ENCODE measurements at regions not wholly inside any gene's neighbourhood (a gene's known extent, or its start where the extent isn't known, plus 50 kb on each side); places are given as distances from the start of the nearest gene placed in this dataset.
A peak's percentile ranks its signal among the peaks of the same experiment; 100 is the strongest.
"Not testable (repeated sequence)": the region's sequence is repeated elsewhere in the genome, so short reads cannot be mapped to it uniquely, and the experiment has no call there.

- DNase-seq = no peak
Measured at GRCh38 chr7:110186334-110186733, 904.6 kb upstream of the LRRN3 start.

DNA sequence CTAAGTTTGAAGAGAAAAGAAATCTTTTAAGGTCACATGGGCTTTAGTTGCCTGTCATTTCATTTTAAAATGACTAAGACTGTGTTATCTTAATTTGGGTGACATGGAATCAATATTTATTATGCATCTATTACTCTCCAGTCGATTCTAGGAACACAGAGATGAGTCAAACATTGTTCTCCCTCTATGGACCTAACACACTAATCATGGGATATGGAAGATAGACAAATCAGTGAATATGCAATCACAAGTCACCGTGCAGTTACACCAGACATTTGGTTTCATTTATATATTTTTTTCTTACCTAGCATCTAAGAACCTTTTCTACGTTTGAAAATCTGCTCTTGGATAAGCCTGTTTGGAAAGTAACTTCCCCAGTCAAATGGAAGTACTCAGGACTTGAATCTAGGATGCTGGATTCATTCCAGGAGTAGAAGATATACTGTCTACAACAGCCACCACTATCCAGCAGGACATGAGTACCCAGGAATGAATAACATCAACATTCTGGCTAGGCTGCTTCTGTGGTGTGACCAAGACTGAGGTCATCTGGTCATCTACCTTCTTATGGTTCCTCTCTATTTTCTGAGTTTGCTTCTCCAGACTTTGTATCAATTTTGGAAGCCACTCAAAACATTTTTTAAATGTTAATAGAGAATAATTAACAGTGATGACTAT, 902.9 kb upstream of the LRRN3 start:
- DNase-seq = no peak

DNA sequence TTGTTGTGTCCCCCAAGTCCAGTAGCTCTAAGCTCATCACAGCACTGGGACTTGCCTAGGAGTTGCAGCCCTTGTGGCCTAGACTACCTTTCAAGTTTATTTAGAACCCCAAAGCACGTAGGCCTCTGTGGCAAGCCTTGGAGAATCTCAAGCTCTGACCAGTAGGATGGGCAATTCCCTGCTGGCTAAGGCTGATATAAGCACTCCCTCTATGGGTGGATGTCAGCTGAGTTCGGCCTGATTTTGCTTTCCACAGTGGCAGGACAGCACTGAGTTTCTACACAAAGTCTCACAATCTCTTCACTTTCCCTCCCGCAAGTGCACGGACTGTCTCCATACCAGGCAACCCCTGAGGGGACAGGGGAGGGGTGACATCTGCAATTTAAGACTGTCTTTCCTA, 886.4 kb upstream of the LRRN3 start:
- no peak for DNase-seq

GRCh38 chr7:110205899-110206298, 885.0 kb upstream of the LRRN3 start:
- no peak for DNase-seq

DNA sequence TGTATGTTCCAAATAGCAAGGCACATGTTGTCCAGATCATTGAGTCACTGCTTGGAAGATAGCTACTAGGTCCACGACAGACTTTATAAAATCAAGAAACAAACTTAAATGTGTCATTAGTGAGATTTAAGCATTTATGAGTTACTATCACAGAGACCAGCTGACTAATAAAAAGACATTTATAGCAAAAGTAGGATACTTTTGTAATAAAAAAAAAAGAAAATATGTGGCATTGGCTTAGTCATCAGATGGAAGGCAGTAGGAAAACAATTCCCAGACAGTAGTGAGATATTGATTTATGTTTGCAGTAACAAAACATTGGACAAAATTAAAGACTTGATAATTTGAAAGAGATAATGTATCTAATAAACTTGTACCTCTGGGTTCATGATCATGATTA, 881.0 kb upstream of the LRRN3 start:
- DNase-seq = no peak

DNA sequence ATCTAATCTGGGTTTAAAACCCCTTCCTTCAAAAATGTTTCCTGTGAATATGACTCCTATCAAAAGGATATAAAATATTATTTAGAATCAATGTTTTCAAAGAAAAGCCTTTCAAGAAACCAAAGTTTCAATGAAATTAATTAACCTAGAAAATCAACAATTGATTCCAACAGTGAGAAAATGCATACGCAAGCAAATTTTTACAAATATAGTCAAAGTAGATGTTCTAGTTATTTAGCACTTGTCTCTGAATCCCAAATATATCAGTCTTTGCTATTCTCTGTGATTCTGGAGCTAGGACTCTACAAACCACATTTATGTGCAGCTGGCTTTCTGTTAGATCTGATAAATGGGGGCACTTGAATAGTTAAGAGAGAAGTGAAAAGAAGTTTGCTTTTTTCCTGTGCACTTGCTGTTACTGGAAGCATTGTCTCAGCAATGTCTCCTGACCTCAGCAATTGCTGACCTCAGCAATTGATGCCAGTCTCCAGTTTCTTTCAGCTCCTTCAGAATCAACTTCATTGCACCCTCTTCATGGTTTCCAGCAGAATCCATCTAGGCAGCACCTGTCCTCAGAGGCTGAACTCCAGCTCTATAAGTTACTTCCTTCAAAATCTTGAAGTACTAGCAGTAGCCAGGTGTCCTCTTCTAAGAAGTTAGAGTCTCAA, 879.9 kb upstream of the LRRN3 start:
- DNase-seq = no peak

- no peak for DNase-seq
Measured at GRCh38 chr7:110224643-110225042, 866.3 kb upstream of the LRRN3 start.

GRCh38 chr7:110246118-110246517, 844.8 kb upstream of the LRRN3 start:
- no peak for DNase-seq

GRCh38 chr7:110253093-110253492, 837.8 kb upstream of the LRRN3 start:
- peak; percentile 34 for DNase-seq

GRCh38 chr7:110257673-110258072, 833.3 kb upstream of the LRRN3 start:
- no peak for DNase-seq

GRCh38 chr7:110262251-110262650, 828.7 kb upstream of the LRRN3 start:
- DNase-seq = no peak

- no peak for DNase-seq
Measured at GRCh38 chr7:110264288-110264687, 826.6 kb upstream of the LRRN3 start.

GRCh38 chr7:110281362-110281761, 809.6 kb upstream of the LRRN3 start:
- DNase-seq = no peak

DNA sequence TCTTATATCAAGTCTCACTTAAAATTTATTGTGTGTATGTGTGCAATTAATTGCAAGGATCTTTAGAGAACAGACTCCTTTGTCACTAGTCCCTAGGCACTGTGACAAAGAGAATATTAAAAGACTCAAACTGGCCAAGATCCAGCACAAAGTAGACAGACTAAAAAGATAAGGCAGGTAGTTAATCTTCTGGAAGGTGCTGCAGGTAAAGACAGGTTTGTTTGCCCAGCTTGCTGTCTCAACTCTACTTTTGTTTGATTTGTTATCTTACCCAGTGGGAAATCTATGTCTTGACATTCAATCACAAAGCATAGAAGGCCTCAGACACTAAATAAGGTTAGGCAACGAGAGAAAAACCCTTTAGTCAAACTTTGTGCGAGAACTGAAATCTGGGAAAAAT, 807.9 kb upstream of the LRRN3 start:
- DNase-seq = no peak

DNA sequence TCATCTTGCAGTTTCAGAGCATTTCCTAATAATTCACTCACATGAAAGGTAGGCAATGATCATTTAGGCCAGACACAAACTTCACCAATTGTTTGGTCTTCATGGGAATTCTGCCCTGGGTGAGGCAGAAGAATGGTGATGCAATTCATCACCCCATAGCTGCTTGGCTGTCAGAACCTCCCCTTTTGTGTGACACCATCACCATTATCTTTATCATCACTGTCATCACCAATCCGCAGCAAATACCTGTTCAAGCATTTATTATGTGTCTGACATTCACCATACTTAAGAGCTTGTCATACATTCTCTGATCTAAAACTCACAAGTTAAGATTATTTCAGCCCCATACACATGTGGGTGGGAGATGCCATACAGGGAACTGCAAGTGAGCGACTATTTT, 799.5 kb upstream of the LRRN3 start:
- DNase-seq = no peak

- no peak for DNase-seq
Measured at GRCh38 chr7:110296321-110296720, 794.6 kb upstream of the LRRN3 start.

GRCh38 chr7:110307776-110308175, 783.2 kb upstream of the LRRN3 start:
- DNase-seq = no peak

GRCh38 chr7:110308791-110309190, 782.1 kb upstream of the LRRN3 start:
- no peak for DNase-seq

DNA sequence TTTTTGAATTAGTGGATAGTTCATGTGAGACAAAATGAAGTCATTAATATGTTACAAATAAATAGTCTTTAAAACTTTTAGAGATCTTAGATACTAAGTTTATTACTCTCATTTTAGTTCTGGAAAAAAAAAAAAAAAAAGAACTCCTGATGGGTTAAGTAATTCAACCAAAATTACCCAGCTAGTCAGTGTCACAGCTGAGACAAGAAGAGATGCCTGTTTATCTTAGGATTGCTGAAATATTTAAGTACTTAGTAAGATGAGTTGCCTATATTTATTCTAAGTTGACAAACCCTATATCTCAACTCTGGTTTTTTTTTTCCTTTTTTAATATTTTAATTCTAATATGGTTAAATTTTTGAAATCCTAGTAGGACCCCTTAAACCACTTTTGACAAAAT, 781.0 kb upstream of the LRRN3 start:
- DNase-seq = no peak

DNA sequence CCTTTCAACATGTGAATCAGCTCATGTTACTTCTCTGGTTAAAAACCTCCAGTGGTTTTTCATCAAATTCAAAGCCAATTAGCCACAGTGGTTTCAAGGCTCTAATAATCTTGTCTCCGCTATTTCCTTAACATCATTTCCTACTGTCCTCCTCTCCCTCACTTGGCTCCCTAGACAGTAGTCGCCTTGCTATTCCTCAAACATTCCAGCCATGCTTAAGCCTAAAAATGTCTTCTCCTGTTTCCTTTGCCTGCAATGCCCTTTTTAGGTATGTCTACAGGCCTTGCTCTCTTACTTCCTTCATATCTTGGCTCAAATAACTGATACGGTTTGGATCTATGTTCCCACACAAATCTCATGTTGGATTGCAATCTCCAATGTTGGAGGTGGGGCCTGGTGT, 779.4 kb upstream of the LRRN3 start:
- no peak for DNase-seq

GRCh38 chr7:110317541-110318265, 773.2 kb upstream of the LRRN3 start:
- no peak for DNase-seq

DNA sequence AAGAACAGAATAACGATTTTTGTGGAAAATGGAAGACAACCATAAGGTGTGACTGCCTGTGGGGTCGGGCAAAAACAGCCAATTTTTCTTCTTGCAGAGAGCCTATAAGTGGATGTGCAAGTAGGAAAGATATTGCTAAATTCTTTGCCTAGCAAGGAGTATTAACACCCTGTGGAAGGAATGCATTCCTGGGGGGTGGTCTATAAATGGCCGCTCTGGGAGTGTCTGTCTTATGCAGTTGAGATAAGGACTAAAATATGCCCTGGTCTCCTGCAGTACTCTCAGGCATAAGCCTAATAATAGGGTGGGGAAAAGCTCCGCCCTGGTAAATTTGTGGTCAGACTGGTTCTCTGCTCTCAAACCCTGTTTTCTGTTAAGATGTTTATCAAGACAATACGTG, 770.6 kb upstream of the LRRN3 start:
- not testable (repeated sequence) for DNase-seq

GRCh38 chr7:110322796-110323195, 768.1 kb upstream of the LRRN3 start:
- DNase-seq = no peak

- DNase-seq = no peak
Measured at GRCh38 chr7:110326966-110327365, 764.0 kb upstream of the LRRN3 start.
